Parathyroid adenoma (tissue), 2 donors: ENCODE measurements at regions not wholly inside any gene's neighbourhood (a gene's known extent, or its start where the extent isn't known, plus 50 kb on each side); places are given as distances from the start of the nearest gene placed in this dataset.

Experiments used
- H2AFZ ChIP-seq: fragments of 300-600 bp; sonication (generic); one replicate; pipeline ENCODE4 v1.7.0; 2017; ENCODE audit warnings: antibody characterized with exemption, mild to moderate bottlenecking
- H3K27ac ChIP-seq: fragments of 300-600 bp; sonication (generic); one replicate; pipeline ENCODE4 v1.7.0; 2017
- H3K27me3 ChIP-seq: fragments of 300-600 bp; sonication (generic); one replicate; pipeline ENCODE4 v1.7.0; 2017; ENCODE audit warnings: low read length; ENCODE audit not compliant: control insufficient read depth, insufficient read depth
- H3K36me3 ChIP-seq: fragments of 300-600 bp; sonication (generic); one replicate; pipeline ENCODE4 v1.7.0; 2017; ENCODE audit warnings: low read length; ENCODE audit not compliant: control insufficient read depth, insufficient read depth
- H3K4me1 ChIP-seq: fragments of 300-600 bp; sonication (generic); one replicate; pipeline ENCODE4 v1.7.0; 2017; ENCODE audit warnings: control low read depth
- H3K4me2 ChIP-seq: fragments of 300-600 bp; sonication (generic); one replicate; pipeline ENCODE4 v1.7.0; 2017; ENCODE audit warnings: low read length
- H3K4me3 ChIP-seq: fragments of 300-600 bp; sonication (generic); one replicate; pipeline ENCODE4 v1.7.0; 2017; ENCODE audit warnings: low read depth, low read length
- H3K79me2 ChIP-seq: fragments of 300-600 bp; sonication (generic); one replicate; pipeline ENCODE4 v1.7.0; 2017; ENCODE audit warnings: control low read depth
- H3K9ac ChIP-seq: fragments of 300-600 bp; sonication (generic); one replicate; pipeline ENCODE4 v1.7.0; 2017; ENCODE audit warnings: mild to moderate bottlenecking
- H3K9me3 ChIP-seq: fragments of 300-600 bp; sonication (generic); one replicate; pipeline ENCODE4 v1.7.0; 2017; ENCODE audit warnings: low read length; ENCODE audit not compliant: control insufficient read depth
- CTCF ChIP-seq: fragments of 300-600 bp; sonication (generic); IDR thresholded peaks from one replicate; pipeline ENCODE4 v1.7.0; 2017; ENCODE audit warnings: antibody characterized with exemption, mild to moderate bottlenecking
- donor health status: primary hyperparathyroidism.

GRCh38 chr13:74567485-74567884 lies 433.3 kb upstream of the KLF12 start:
- H3K9ac ChIP-seq: no peak overlapping the region
- H3K9me3 ChIP-seq: no peaks in the 10 kb centered on the region
- H3K27ac ChIP-seq: no peak overlapping the region
- H3K36me3 ChIP-seq: no peaks in the 10 kb centered on the region
- no peak for TF ChIP-seq CTCF
- H3K4me2 ChIP-seq: no peak overlapping the region
- H3K4me1 ChIP-seq: no peaks in the 10 kb centered on the region
- no peak overlapping the region for H2AFZ ChIP-seq
- H3K79me2 ChIP-seq: no peaks in the 10 kb centered on the region
- no peaks in the 10 kb centered on the region for H3K27me3 ChIP-seq
- H3K4me3 ChIP-seq: no peak overlapping the region

- no peak overlapping the region for H2AFZ ChIP-seq
- H3K36me3 ChIP-seq: no peaks in the 10 kb centered on the region
- no peaks in the 10 kb centered on the region for H3K79me2 ChIP-seq
- H3K27ac ChIP-seq: no peak overlapping the region
- no peaks in the 10 kb centered on the region for H3K9me3 ChIP-seq
- no peak overlapping the region for H3K4me2 ChIP-seq
- no peak overlapping the region for H3K9ac ChIP-seq
- H3K4me3 ChIP-seq: no peak overlapping the region
- H3K4me1 ChIP-seq: no peaks in the 10 kb centered on the region
- TF ChIP-seq CTCF: no peak
- H3K27me3 ChIP-seq: no peaks in the 10 kb centered on the region
Observed at GRCh38 chr13:74562381-74562780, 428.2 kb upstream of the KLF12 start.

- Histone ChIP-seq H2AFZ (no peak overlapping the region), H3K9ac (no peak overlapping the region), H3K36me3 (no peaks in the 10 kb centered on the region), H3K27me3 (no peaks in the 10 kb centered on the region), H3K79me2 (no peaks in the 10 kb centered on the region), H3K27ac (no peak overlapping the region), H3K4me2 (no peak overlapping the region), H3K9me3 (no peaks in the 10 kb centered on the region), H3K4me1 (no peaks in the 10 kb centered on the region), H3K4me3 (no peak overlapping the region)
- TF ChIP-seq CTCF: no peak
Observed at GRCh38 chr13:74561155-74561554, 427.0 kb upstream of the KLF12 start.

GRCh38 chr13:74560325-74560724 lies 426.1 kb upstream of the KLF12 start:
- Histone ChIP-seq H3K9ac (no peak overlapping the region), H2AFZ (no peak overlapping the region), H3K27ac (no peak overlapping the region), H3K27me3 (no peaks in the 10 kb centered on the region), H3K79me2 (no peaks in the 10 kb centered on the region), H3K4me2 (no peak overlapping the region), H3K4me3 (no peak overlapping the region), H3K4me1 (no peaks in the 10 kb centered on the region), H3K36me3 (no peaks in the 10 kb centered on the region), H3K9me3 (no peaks in the 10 kb centered on the region)
- no peak for TF ChIP-seq CTCF

GRCh38 chr13:74557870-74558269 lies 423.7 kb upstream of the KLF12 start:
- H2AFZ ChIP-seq: no peak overlapping the region
- H3K9ac ChIP-seq: no peak overlapping the region
- no peaks in the 10 kb centered on the region for H3K79me2 ChIP-seq
- H3K4me2 ChIP-seq: no peak overlapping the region
- H3K4me1 ChIP-seq: no peaks in the 10 kb centered on the region
- H3K27ac ChIP-seq: no peak overlapping the region
- H3K27me3 ChIP-seq: no peaks in the 10 kb centered on the region
- no peaks in the 10 kb centered on the region for H3K36me3 ChIP-seq
- H3K4me3 ChIP-seq: no peak overlapping the region
- no peaks in the 10 kb centered on the region for H3K9me3 ChIP-seq
- no peak for TF ChIP-seq CTCF
